HCT116 (cell line): ENCODE measurements at regions not wholly inside any gene's neighbourhood (a gene's known extent, or its start where the extent isn't known, plus 50 kb on each side); places are given as distances from the start of the nearest gene placed in this dataset.

Source experiments
- ATAC-seq: fragments of 200-7000 bp; cut with Tn5 transposase; 2 replicates; pipeline ENCODE4 v1.9.1; 2020; ENCODE audit warnings: mild to moderate bottlenecking, moderate library complexity
- BruUV-seq: library from RNA; stranded (reverse); fragments of 400-500 nt; replicated peaks from 2 replicates; lab custom pipeline; 2021; lab: Mats Ljungman, UMichigan
- CTCF ChIA-PET: fragments of 300-600 bp; sonication (Branson Sonifier 250); formaldehyde crosslinking; loops from one replicate; lab custom pipeline; 2021; ENCODE audit warnings: antibody characterized with exemption; lab: Charles Lee
- POLR2A ChIA-PET: fragments of 300-600, 350-600 bp; sonication (Branson Sonifier 250); formaldehyde crosslinking; loops from one replicate; lab custom pipeline; 2021; ENCODE audit warnings: antibody characterized with exemption; lab: Charles Lee
- RAD21 ChIA-PET, 2 experiments: fragments of 300-600 bp; sonication (Branson Sonifier 250); formaldehyde crosslinking; loops; one replicate each; lab custom pipeline; 2023; ENCODE audit warnings: low total read pairs in 2 of 2; ENCODE audit not compliant: uncharacterized antibody in 2 of 2, unreplicated experiment in 2 of 2, low non-redundant PET in 1 of 2; lab: Charles Lee
- DNase-seq: peaks from one replicate; pipeline ENCODE4 v3.0.0-alpha.2; 2010; ENCODE audit warnings: low read depth, low spot score
- H2AFZ ChIP-seq: fragments of 200-600 bp; shearing (Covaris generic), sonication (generic); 2 replicates; pipeline ENCODE4 v1.6.1; 2017; ENCODE audit warnings: low read depth, mixed run types, mixed read lengths, antibody characterized with exemption, low read length; ENCODE audit not compliant: poor library complexity, severe bottlenecking
- H3K27ac ChIP-seq: 2 replicates; pipeline ENCODE4 v1.5.1; 2012; ENCODE audit warnings: low read depth, low read length
- H3K27me3 ChIP-seq: fragments of 200-600 bp; sonication (generic); 2 replicates; pipeline ENCODE4 v1.6.1; 2016; ENCODE audit warnings: mixed run types, low read length, mixed read lengths; ENCODE audit not compliant: insufficient read depth
- H3K36me3 ChIP-seq, 2 experiments: fragments of 200-500 bp in 1 of 2; fragments of 200-600 bp in 1 of 2; sonication (Bioruptor generic) in 1 of 2; sonication (generic) in 1 of 2; 2 replicates each; pipeline versions ENCODE4 v1.5.1 to v1.6.1; 2014 to 2016; ENCODE audit warnings: low read length in 2 of 2, inconsistent platforms in 1 of 2, mixed read lengths in 1 of 2, mixed run types in 1 of 2; ENCODE audit not compliant: insufficient read depth in 2 of 2, control insufficient read depth in 1 of 2
- H3K4me1 ChIP-seq, 2 experiments: fragments of 200-600 bp in 1 of 2; sonication (generic) in 1 of 2; 2 replicates each; pipeline versions ENCODE4 v1.5.1 to v1.6.1; 2012 to 2017; ENCODE audit warnings: low read length in 2 of 2, inconsistent platforms in 1 of 2, mild to moderate bottlenecking in 1 of 2, mixed read lengths in 1 of 2, mixed run types in 1 of 2, moderate library complexity in 1 of 2; ENCODE audit not compliant: insufficient read depth in 2 of 2, control insufficient read depth in 1 of 2
- H3K4me2 ChIP-seq: fragments of 200-600 bp; sonication (generic); 2 replicates; pipeline ENCODE4 v1.6.1; 2017; ENCODE audit warnings: mixed run types, low read length, mixed read lengths
- H3K4me3 ChIP-seq, 2 experiments: fragments of 200-600 bp in 1 of 2; sonication (generic) in 1 of 2; replicated peaks in 1 of 2; 2 replicates each; pipeline ENCODE4 v1.5.1; 2011 to 2016; ENCODE audit warnings: low read length in 2 of 2, control low read depth in 1 of 2, low read depth in 1 of 2, mild to moderate bottlenecking in 1 of 2, mixed read lengths in 1 of 2, mixed run types in 1 of 2
- H3K79me2 ChIP-seq: fragments of 200-600 bp; sonication (generic); 2 replicates; pipeline ENCODE4 v1.6.1; 2017; ENCODE audit warnings: mild to moderate bottlenecking, mixed run types, low read length, moderate library complexity, mixed read lengths; ENCODE audit not compliant: insufficient read depth
- H3K9ac ChIP-seq: fragments of 200-600 bp; sonication (generic); 2 replicates; pipeline ENCODE4 v1.6.1; 2016; ENCODE audit warnings: low read length, mixed read lengths
- H3K9me2 ChIP-seq: fragments of 200-600 bp; sonication (generic), shearing (Covaris generic); 2 replicates; pipeline ENCODE4 v1.6.1; 2017; ENCODE audit warnings: mixed run types, mild to moderate bottlenecking, moderate library complexity; ENCODE audit not compliant: insufficient read depth
- H3K9me3 ChIP-seq, 2 experiments: fragments of 200-500 bp in 1 of 2; fragments of 200-600 bp in 1 of 2; sonication (Bioruptor generic) in 1 of 2; sonication (generic) in 1 of 2; 2 replicates each; pipeline ENCODE4 v1.6.1; 2014 to 2017; ENCODE audit warnings: low read length in 2 of 2, mixed read lengths in 2 of 2, inconsistent platforms in 1 of 2, low read depth in 1 of 2, mild to moderate bottlenecking in 1 of 2, mixed run types in 1 of 2, moderate library complexity in 1 of 2; ENCODE audit not compliant: control insufficient read depth in 1 of 2, insufficient read depth in 1 of 2
- H4K20me1 ChIP-seq: fragments of 200-600 bp; sonication (generic), shearing (Covaris generic); 2 replicates; pipeline ENCODE4 v1.6.1; 2017; ENCODE audit warnings: mixed run types, mild to moderate bottlenecking, moderate library complexity; ENCODE audit not compliant: insufficient read depth
- CBX3 ChIP-seq: IDR thresholded peaks from 2 replicates; pipeline ENCODE4 v1.6.1; 2012; ENCODE audit warnings: low read depth
- CTCF ChIP-seq, 3 experiments: fragments of 200-600 bp in 1 of 3; sonication (generic) in 1 of 3; IDR thresholded peaks in 2 of 3; conservative IDR thresholded peaks in 1 of 3; 2 replicates each; pipeline ENCODE4 v1.5.1; 2012 to 2017; ENCODE audit warnings: low read depth in 2 of 3, low read length in 2 of 3, antibody characterized with exemption in 1 of 3, borderline replicate concordance in 1 of 3, control low read depth in 1 of 3, mild to moderate bottlenecking in 1 of 3, mixed read lengths in 1 of 3, mixed run types in 1 of 3, moderate library complexity in 1 of 3; ENCODE audit not compliant: insufficient read depth in 1 of 3
- EZH2 ChIP-seq: fragments of 200-600 bp; sonication (generic); IDR thresholded peaks from 2 replicates; pipeline ENCODE4 v1.6.1; 2017; ENCODE audit warnings: antibody characterized with exemption, mixed run types
- EZH2phosphoT487 ChIP-seq: fragments of 200-600 bp; IDR thresholded peaks from 2 replicates; pipeline ENCODE4 v1.6.1; 2018; ENCODE audit warnings: antibody characterized with exemption, borderline replicate concordance
- FOSL1 ChIP-seq: IDR thresholded peaks from 2 replicates; pipeline ENCODE4 v1.6.1; 2012; ENCODE audit warnings: low read depth
- JUND ChIP-seq: IDR thresholded peaks from 2 replicates; pipeline ENCODE4 v1.6.1; 2012
- MAX ChIP-seq: IDR thresholded peaks from 2 replicates; pipeline ENCODE4 v1.6.1; 2012
- POLR2A ChIP-seq: IDR thresholded peaks from 2 replicates; pipeline ENCODE4 v1.7.0; 2011; ENCODE audit warnings: borderline replicate concordance; ENCODE audit not compliant: insufficient read depth, insufficient read length; ENCODE audit errors: extremely low read depth
- POLR2AphosphoS5 ChIP-seq: IDR thresholded peaks from 2 replicates; pipeline ENCODE4 v1.6.1; 2011; ENCODE audit warnings: mild to moderate bottlenecking, low read depth, low read length, moderate library complexity
- REST ChIP-seq: IDR thresholded peaks from 2 replicates; pipeline ENCODE4 v1.6.1; 2012; ENCODE audit warnings: low read depth
- SIN3A ChIP-seq: IDR thresholded peaks from 2 replicates; pipeline ENCODE4 v1.6.1; 2012; ENCODE audit warnings: low read depth
- SP1 ChIP-seq: IDR thresholded peaks from 2 replicates; pipeline ENCODE4 v1.6.1; 2012; ENCODE audit warnings: low read depth
- YY1 ChIP-seq: IDR thresholded peaks from 2 replicates; pipeline ENCODE4 v1.6.1; 2011; ENCODE audit warnings: low read length, low read depth, moderate library complexity, mild to moderate bottlenecking; ENCODE audit not compliant: insufficient replicate concordance; ENCODE audit errors: extremely low read depth
- ZBTB33 ChIP-seq: IDR thresholded peaks from 2 replicates; pipeline ENCODE4 v1.6.1; 2011; ENCODE audit warnings: mild to moderate bottlenecking, low read length, moderate library complexity; ENCODE audit not compliant: insufficient replicate concordance; ENCODE audit errors: extremely low read depth
- intact Hi-C: fragments of 100-400 bp; cut with micrococcal nuclease; formaldehyde crosslinking; loops from 2 replicates; pipeline ENCODE4 v1.10.0; 2022

- Histone ChIP-seq H2AFZ (no peak overlapping the region), H3K9ac (no peak overlapping the region), H3K27ac (no peak overlapping the region), H3K4me1 (no peaks in the 10 kb centered on the region), H4K20me1 (no peaks in the 10 kb centered on the region), H3K27me3 (no peaks in the 10 kb centered on the region)
- CTCF ChIA-PET: no interaction called here
- RAD21 ChIA-PET: no interaction called here
- intact Hi-C loops: no loop called here
- POLR2A ChIA-PET: no interaction called here
- ATAC-seq: no peak
- TF ChIP-seq EZH2phosphoT487 (no peak), YY1 (no peak)
- TF ChIP-seq, all 23 proteins: peak for 0
- BruUV-seq: no TSS peak
- no peaks in the 10 kb centered on the region for H3K9me3 ChIP-seq
- H3K79me2 ChIP-seq: no peaks in the 10 kb centered on the region
- H3K4me3 ChIP-seq: no peak overlapping the region
- no peaks in the 10 kb centered on the region for H3K36me3 ChIP-seq
- no peak overlapping the region for H3K4me2 ChIP-seq
- no peaks in the 10 kb centered on the region for H3K9me2 ChIP-seq
- DNase-seq: no peak
Measured at GRCh38 chr4:125482822-125483221, 168.1 kb downstream of the FAT4 start.

- ATAC-seq (no peak), DNase-seq (no peak)
- no peak overlapping the region for H3K4me2 ChIP-seq
- no peak overlapping the region for H2AFZ ChIP-seq
- H3K4me3 ChIP-seq: no peak overlapping the region
- intact Hi-C loops: no loop called here
- H3K79me2 ChIP-seq: no peaks in the 10 kb centered on the region
- H3K9me3 ChIP-seq: no peaks in the 10 kb centered on the region
- H3K27me3 ChIP-seq: no peaks in the 10 kb centered on the region
- TF ChIP-seq CBX3 (no peak), EZH2phosphoT487 (no peak), POLR2AphosphoS5 (no peak), FOSL1 (no peak), ZBTB33 (no peak), CTCF (IDR thresholded peaks at IDR 0.05 in 2 of 3, conservative IDR thresholded peaks at IDR 0.05 in 1 of 3; ENCODE audit: borderline replicate concordance in 1 of 3, insufficient read depth in 1 of 3, low read depth in 2 of 3, low read length in 2 of 3) (no peak), POLR2A (no peak), SIN3A (no peak), REST (no peak), EZH2 (no peak), JUND (no peak), MAX (no peak), SP1 (no peak)
- TF ChIP-seq, all 23 proteins: peak for 0
- Histone ChIP-seq H3K36me3 (no peaks in the 10 kb centered on the region), H3K4me1 (no peaks in the 10 kb centered on the region), H4K20me1 (no peaks in the 10 kb centered on the region), H3K9ac (no peak overlapping the region), H3K27ac (no peak overlapping the region), H3K9me2 (no peaks in the 10 kb centered on the region)
- CTCF ChIA-PET: no interaction called here
- POLR2A ChIA-PET: no interaction called here
- BruUV-seq: no TSS peak
- RAD21 ChIA-PET: no interaction called here
Measured at GRCh38 chr4:125483278-125483677, 168.5 kb downstream of the FAT4 start.
